ENCODE measurements at regions not wholly inside any gene's neighbourhood (a gene's known extent, or its start where the extent isn't known, plus 50 kb on each side); places are given as distances from the start of the nearest gene placed in this dataset.

- TF ChIP-seq, protein P1, sequence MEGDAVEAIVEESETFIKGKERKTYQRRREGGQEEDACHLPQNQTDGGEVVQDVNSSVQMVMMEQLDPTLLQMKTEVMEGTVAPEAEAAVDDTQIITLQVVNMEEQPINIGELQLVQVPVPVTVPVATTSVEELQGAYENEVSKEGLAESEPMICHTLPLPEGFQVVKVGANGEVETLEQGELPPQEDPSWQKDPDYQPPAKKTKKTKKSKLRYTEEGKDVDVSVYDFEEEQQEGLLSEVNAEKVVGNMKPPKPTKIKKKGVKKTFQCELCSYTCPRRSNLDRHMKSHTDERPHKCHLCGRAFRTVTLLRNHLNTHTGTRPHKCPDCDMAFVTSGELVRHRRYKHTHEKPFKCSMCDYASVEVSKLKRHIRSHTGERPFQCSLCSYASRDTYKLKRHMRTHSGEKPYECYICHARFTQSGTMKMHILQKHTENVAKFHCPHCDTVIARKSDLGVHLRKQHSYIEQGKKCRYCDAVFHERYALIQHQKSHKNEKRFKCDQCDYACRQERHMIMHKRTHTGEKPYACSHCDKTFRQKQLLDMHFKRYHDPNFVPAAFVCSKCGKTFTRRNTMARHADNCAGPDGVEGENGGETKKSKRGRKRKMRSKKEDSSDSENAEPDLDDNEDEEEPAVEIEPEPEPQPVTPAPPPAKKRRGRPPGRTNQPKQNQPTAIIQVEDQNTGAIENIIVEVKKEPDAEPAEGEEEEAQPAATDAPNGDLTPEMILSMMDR (IDR thresholded peaks at IDR 0.05; ENCODE audit: low read length) = no peak
- no peak for TF ChIP-seq EZH2 (IDR thresholded peaks at IDR 0.05; ENCODE audit: borderline replicate concordance, low read length)
Measured at GRCh38 chr9:29456940-29457339, 1883.7 kb upstream of the C9orf72 start.
